ENCODE measurements at regions not wholly inside any gene's neighbourhood (a gene's known extent, or its start where the extent isn't known, plus 50 kb on each side); places are given as distances from the start of the nearest gene placed in this dataset.

DNA sequence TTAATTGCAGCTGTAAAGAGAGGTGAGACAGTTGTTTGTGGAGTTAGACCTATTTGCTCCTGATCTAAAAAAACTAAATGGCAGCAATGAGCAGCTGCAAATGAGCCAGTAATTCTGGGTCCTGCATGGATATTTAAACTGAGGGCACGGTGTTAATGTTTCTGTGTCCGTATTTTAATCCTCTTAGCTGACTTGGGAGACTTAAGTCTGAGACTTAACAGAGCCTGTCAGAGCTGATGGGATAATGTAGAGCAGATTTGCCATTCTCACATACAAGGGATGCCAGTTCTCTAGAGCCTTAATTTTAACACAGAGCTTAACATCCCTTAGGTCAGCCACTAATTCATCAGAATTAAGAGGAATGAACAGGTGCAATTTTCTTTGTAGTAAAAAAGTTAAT lies 178.6 kb upstream of the PDE3A start:
- no peak for DNase-seq (ENCODE audit: low read depth in 2 of 2)

DNA sequence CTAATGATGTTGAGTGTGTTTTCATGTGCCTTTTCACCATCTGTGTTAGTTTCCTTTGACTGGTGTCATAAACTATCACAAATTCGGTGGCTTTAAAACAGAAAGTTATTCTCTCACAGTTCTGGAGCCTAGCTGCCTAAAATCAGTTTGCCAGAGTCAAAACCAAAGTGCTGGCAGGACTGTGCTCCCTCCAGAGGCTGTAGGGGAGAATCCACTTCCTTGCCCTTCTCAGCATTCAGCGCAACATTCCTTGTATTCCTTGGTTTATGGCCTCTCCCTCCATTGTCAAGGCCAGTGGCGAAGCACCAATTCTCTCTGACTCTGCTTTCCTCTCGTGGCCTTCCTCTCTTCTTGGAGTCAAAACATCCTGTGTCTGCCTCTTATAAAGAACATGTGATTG lies 174.2 kb upstream of the PDE3A start:
- DNase-seq (ENCODE audit: low read depth in 2 of 2): no peak

- no peak for DNase-seq (ENCODE audit: low read depth in 2 of 2)
These were observed 171.6 kb upstream of the PDE3A start for GRCh38 chr12:20196767-20197166.

- no peak for DNase-seq (ENCODE audit: low read depth in 2 of 2)
These were observed 170.9 kb upstream of the PDE3A start for GRCh38 chr12:20197411-20197810.

DNA sequence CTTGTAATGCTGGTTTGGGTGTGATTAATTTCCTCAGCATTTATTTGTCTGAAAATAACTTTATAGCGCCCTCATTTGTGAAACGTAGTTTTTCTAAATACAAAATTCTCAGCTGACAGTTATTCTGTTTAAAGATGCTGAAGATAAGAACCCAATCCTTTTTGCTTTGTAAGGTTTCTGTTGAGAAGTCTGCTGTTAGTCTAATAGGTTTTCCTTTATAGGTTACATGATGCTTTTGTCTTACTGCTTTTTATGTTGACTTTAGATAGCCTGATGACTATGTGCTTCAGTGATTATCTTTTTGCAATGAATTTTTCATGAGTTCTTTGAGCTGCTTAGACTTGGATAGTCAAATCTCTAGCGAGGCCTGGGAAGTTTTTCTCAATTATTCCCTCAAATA lies 168.6 kb upstream of the PDE3A start:
- no peak for DNase-seq (ENCODE audit: low read depth in 2 of 2)

GRCh38 chr12:20201733-20202132 lies 166.6 kb upstream of the PDE3A start:
- no peak for DNase-seq (ENCODE audit: low read depth in 2 of 2)

- no peak for DNase-seq (ENCODE audit: low read depth in 2 of 2)
These were observed 162.5 kb upstream of the PDE3A start for GRCh38 chr12:20205854-20206253.

DNA sequence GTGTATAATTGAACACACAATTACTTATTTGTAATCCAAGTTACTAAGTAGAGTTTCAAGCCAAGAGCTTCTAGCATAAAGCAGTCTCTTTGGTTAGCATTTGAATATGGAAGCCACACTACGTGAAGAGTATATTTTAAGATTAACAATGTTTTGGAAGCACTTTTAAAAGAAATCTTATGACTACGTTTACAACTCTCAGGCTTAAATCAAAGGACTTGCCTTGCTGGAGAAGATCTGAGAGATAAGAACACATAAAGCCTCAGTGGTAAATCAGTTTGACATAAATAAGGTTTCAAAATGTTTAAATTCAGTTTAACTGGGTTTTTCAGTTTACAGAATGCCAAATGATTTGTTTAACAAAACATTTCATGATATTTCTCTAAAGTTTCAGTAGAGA lies 161.9 kb upstream of the PDE3A start:
- DNase-seq (ENCODE audit: low read depth in 2 of 2): no peak

DNA sequence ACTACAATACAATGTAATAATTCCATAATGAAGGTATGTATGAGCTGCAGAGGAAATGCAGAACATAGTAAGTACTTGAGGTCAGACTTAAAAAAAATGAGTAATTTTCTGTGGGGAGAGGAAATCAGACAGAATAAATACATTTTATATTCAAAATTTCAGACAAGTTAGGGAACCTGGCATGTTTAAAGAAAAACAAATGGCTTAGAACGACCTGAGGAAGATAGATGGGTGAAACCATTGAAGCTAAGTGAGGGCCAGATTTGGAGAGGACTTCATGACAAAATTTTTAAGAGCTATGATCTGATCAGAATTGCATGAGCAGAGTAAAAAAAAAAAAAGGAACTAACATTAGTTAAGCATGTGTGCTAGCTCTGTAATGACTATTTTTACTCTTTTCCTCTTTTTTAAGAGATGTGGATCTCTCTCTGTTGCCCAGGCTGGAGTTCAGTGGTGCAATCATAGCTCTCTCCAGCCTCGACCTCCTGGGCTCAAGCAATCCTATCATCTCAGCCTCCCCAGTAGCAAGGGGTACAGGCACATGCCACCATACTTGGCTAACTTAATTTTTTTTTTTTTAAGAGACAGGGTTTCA lies 157.6 kb upstream of the PDE3A start:
- DNase-seq (ENCODE audit: low read depth in 2 of 2): no peak

- no peak for DNase-seq (ENCODE audit: low read depth in 2 of 2)
These were observed 156.8 kb upstream of the PDE3A start for GRCh38 chr12:20211541-20211940.

DNA sequence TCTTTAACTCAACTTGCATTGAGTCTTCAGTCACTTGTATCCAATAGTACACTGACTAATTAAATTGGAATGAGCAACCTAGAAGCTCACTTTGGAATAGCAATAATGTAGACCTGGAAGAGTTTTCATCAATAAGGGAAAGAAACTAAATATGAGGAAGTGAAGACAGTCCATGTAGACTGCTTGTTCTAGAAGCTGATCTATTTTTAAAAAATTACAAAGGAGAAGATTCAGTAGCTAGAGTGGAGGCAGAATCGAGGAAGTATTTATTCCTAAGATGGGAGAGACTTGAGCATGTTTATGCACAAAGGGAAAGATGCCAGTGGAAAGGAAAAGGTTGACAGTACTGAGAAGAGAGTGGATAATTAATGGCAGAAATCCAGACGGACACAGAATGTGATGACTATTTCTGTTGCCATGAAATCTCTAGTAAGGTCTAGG lies 156.3 kb upstream of the PDE3A start:
- DNase-seq (ENCODE audit: low read depth in 2 of 2): no peak

DNA sequence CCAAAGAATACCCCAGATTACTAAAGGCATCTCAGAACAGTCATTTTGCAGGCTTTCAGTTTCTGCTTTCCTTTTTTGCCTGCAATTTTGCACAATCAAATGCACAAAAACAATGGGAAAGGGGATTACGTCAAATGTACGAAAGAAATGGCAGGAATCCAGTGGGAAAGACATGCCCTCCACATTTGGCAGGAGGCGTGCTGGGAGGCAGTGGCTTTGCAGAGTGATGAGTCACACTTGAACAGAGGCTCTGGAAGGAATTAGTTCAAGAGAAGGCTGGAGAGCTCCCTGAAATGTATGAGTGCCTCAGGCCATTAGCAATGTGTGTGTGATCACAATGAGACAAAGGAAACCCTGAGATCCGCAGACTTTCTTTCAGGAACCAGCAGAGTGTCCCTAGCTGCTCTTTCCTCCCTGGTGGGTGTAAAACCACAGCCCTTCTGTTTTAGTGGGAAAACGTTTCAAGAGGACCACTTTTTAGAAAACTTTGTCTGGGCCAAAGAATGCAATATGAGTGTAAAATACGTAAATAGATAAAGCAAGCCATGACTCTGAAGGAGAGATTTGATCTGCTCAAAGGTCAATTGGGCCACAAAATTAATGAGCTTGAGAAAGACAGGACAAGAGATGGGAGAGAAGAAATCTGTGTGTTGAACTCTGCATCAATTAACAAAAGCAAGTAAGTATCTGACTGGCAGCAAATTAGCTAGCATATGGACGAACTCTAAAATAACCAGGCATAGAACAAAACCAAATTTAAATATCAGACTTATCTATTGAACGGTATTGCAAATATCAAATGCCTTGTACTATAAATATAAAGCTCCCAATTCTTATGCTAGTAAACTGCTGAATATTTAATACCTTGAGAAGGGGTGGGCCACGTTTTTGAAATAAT lies 155.4 kb upstream of the PDE3A start:
- no peak for DNase-seq (ENCODE audit: low read depth in 2 of 2)

DNA sequence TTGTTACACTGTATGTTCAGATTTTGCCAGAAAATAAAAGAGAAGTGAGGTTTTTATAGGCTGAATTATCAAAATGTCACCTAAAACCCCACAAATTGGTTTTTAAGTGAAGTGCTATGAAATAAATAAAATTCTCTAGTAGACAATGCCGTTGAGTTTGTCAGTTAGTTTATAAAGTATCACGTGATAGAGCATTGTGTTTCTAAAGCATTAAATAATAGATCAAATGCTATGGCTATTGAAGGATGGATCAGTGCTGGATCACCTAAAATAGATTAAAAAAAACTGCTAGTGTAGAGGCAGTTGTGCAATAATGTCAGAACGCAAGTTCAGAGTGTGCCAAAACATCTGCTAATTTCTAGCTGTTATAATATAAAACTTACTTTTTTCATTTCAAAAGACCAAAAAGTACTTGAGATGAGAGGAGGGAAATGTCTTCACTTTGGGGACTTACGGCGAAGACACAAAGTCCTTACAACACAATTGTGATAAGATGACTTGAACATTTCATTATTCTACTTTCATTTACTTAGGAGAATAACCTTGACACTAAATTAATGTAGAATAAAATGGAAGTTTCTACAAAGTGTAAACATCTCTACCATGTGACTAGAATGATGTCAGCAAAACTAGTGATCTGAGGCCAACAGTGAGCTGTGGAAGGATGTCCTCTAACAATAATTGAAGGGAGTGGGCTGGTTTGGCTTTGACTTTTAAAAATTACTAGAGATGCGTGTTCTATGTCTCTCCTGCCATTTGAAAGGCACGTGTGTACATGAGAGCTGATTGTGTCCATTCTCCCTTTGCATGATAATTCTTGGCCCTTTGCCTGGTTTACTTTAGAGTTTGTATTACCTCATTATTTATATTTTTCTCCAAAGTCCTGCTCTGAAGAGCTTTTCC lies 154.4 kb upstream of the PDE3A start:
- no peak for DNase-seq (ENCODE audit: low read depth in 2 of 2)

DNA sequence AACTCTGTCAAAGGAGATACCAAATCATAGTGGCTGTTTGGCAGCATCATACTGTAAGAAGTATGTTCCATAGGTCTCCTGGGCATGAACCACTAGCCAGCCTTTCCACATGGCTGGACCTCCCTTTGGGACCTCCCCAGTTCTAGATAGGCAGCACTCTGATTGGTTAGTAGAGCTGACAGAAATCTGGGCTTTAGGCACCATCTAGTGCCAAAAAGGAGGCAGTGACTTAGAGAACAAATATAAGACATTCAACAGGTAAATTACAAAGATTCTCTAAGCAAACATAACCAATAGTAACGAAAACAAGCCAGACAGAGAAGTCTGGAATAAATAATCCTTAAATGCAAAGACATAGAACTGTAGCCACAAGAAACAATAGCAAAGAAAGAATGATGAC lies 148.0 kb upstream of the PDE3A start:
- DNase-seq (ENCODE audit: low read depth in 2 of 2): no peak

DNA sequence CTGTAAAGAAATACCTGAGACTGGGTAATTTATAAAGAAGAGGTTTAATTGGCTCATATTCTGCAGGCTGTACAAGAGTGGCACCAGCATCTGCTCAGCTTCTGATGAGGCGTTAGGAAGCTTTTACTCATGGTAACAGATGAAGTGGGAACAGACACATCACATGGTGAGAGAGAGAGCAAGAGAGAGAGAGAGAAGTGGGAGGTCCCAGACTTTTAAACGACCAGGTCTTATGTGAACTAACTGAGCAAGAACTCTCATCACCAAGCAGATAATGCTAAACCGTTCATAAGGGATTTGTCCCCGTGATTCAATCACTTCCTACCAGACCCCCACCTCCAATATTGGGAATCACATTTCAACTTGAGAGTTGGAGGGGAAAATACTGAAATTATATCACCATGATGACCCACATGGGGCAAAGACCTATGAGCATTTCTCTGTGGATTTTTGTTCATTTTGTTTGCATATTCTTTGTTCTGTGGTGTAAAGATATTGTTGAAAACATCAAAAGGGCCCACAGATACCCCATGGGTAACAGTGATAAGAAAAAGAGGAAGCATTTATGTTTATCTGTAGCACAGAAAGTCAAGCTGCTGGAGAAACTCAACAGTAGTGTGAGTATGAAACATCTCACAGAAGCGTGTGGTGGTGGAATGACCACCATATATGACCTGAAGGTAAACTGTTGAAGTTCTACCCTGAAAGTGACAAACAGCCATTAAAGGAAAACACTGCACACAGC lies 135.2 kb upstream of the PDE3A start:
- DNase-seq (ENCODE audit: low read depth in 2 of 2): no peak

DNA sequence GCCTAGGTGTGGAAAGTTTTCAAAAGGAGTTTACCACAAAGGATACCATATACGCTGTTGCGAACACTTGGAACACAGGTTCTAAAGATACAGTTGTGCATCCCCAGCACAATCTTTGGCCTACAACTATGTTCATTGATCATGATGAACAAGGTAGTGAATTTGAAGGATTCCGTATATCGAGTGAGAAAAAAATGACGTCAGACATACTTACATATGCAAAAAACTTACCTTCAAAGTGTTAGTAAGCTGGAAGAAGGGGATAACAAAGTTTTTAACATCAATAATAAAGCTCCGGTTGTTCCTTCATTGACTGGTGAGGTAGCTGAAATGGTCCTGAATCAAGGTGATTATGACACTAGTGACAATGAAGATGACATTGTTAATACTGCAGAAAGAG lies 133.9 kb upstream of the PDE3A start:
- no peak for DNase-seq (ENCODE audit: low read depth in 2 of 2)

DNA sequence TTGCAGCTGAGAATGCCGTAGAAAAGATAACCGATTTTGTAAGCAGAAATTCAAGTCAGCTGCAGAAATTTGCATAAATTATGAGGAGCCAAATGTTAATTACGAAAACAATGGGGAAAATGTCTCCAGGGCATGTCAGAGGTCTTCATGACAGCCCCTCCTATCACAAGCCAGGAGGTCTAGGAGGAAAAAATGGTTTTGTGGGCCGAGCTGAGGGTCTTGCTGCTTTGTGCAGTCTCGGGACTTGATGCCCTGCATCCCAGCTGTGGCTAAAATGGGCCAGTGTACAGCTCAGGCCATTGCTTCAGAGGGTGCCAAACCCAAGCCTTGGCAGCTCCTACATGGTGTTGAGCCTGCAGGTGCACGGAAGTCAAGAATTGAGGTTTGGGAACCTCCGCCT lies 131.2 kb upstream of the PDE3A start:
- no peak for DNase-seq (ENCODE audit: low read depth in 2 of 2)

DNA sequence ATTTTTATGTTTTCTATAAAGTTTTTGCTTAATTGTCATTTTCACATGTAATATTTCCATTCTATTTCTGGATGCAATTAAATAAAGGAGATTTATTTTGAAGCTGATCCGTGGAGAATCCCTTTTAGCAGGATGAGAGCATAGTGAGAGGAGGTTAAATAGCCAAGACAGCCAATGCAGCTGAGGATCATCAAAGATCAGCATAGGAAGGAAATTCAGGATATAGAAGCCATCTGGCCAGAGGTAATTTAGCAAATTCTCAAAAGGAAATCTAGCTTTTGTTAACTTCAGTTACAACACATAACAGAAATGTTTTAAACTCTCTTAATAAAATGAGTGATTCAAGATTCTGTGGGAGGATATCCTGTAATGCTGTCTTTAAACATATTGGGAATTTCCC lies 122.8 kb upstream of the PDE3A start:
- no peak for DNase-seq (ENCODE audit: low read depth in 2 of 2)

DNA sequence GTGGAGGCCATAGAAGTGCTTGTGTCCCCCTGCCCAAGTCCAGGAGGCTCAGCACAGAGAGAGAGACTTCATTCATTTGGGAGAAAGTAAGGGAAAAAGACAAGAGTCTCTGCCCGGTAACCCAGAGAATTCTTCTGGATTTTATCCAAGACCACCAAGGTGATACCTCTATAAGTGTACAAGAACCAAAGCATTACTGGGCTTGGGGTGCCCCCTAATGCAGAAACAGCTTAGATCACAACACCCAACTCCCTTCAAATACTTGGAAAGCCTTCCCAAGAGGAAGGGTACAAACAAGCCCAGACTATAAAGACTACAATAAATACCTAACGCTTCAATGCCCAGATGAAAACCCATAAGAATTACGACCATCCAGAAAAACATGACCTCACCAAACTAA lies 119.7 kb upstream of the PDE3A start:
- DNase-seq (ENCODE audit: low read depth in 2 of 2): no peak

DNA sequence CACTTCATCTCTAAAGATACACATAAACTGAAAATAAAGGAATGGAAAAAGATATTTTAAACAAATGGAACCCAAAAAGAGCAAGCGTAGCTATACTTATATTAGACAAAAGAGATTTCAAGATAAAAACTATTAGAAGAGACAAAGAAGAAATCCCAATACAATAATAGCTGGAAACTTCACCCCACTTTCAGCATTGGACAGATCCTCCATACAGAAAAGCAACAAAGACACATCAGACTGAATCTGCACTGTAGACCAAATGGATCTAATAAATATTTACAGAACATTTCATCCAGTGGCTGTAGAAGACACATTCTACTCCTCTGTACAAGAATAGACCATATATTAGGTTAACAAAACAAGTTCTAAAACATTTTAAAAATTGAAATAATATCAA lies 117.6 kb upstream of the PDE3A start:
- no peak for DNase-seq (ENCODE audit: low read depth in 2 of 2)

DNA sequence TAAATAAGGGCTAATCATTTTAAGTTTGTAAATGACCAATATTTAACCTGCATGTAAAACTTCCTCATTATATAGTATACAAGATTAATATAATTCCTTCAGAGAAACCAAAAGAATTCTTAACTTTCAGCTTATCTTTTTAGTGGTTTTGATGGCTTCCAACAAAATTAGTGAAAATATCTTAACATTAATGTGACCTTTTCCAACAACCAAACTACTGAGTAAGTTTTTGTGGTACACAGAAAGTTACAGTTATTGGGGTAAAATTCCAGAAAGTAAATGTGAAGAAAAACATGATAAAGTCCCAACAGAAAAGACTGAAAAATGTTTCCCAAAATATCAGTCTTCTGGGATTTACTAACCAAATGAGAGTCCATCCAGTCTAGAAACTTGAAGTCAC lies 111.0 kb upstream of the PDE3A start:
- no peak for DNase-seq (ENCODE audit: low read depth in 2 of 2)

- DNase-seq (ENCODE audit: low read depth in 2 of 2): no peak
These were observed 108.6 kb upstream of the PDE3A start for GRCh38 chr12:20259786-20260185.

Measured in stimulated activated CD8-positive, alpha-beta memory T cell treated with anti-CD3 and anti-CD28 coated beads, Interleukin-2, amount 100 ng/mL, for 48 hours (primary cell).